NCI-H748 treated with DMSO at 0.1 percent for 48 hours (cell line): ENCODE measurements at regions not wholly inside any gene's neighbourhood (a gene's known extent, or its start where the extent isn't known, plus 50 kb on each side); places are given as distances from the start of the nearest gene placed in this dataset.
"Not testable (repeated sequence)": the region's sequence is repeated elsewhere in the genome, so short reads cannot be mapped to it uniquely, and the experiment has no call there.

Experiments
- DNase-seq: peaks from one replicate; lab custom pipeline; 2025; lab: John Stamatoyannopoulos, UW

DNA sequence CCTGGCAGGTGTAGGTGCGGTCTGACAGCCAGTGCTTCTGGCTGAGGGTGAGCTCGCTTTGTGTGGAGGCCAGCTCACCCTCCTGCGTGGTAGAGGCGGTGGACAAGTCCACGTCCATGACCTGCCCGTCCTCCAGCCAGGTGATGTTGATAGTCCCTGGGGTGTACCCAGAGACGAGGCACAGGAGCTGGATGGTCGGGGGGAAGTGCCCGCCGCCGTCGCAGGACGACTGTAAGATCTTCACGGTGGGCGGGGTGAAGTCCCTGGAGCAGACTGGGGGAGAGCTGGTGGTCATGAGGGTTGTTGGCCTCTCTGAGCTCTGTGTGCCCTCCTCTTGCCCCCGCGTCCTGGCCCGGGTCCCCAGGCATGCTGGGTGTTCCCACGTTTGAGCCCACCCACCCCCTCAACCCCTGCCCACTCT is 74.6 kb downstream of the TMEM121 start:
- no peak for DNase-seq

DNA sequence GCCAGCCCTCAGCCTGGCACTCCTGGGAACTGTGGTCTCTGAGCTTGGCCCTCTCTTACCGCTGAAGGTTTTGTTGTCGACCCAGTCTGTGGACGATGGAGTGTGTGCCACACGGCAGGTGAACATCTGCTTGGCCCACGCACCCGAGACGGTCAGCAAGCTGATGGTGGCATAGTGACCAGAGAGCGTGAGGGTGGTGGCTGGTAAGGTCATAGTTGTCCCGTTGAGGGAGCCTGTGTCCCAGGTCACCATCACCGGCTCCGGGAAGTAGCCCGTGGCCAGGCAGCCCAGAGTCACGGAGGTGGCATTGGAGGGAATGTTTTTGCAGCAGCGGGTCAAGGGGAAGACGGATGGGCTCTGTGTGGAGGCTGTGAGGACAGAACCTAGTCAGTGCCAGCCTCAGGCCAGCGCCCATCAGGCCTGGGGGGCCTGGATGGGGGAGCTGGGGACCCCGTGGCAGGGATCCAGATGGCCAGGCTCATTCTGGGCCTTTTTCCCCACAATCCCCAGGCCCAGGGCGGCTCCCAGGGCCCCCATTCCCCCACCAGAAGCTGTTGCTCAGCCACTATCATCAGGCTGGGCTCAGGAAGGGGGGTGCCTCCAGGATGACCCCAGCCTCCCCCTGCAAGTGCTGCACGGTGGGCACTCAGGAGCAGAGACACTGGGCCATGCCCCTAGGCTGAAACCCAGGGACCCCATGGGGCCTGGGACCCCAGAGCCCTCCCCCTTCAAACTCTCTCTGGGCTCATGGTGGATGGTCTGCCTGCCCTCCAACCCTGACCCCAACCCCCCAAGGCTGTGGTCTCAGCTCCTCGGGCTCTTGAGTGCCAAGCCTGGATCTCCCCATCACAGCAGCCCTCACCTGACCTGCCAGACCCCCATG is 75.2 kb downstream of the TMEM121 start:
- DNase-seq, result no peak

DNA sequence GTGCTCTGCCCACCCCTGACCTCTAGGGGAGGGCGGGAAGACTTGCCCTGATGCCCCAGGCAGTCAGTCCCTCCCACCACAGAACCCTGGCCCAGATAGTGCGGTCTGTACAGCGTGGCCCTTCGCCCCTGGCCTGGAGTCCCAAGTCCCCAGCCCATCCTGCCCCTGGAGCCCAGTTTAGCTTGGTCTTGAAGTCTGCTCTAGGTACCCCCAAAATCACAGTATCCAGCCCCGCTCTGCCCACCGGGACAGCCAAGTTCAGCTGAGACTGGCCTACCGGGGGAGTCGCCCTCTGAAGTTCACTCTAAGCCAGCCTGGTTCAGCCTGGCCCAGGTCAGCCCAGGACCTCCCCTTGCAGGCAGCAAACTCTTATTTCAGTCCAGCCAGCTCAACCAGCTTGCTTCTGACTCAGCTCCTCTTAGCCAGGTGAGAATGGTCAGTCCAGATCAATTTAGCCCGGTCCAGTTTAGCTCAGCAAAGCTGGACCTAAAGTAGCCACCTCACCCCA is 75.9 kb downstream of the TMEM121 start:
- no peak for DNase-seq

- DNase-seq, result no peak
Measured at GRCh38 chr14:105602799-105603793, 76.7 kb downstream of the TMEM121 start.

DNA sequence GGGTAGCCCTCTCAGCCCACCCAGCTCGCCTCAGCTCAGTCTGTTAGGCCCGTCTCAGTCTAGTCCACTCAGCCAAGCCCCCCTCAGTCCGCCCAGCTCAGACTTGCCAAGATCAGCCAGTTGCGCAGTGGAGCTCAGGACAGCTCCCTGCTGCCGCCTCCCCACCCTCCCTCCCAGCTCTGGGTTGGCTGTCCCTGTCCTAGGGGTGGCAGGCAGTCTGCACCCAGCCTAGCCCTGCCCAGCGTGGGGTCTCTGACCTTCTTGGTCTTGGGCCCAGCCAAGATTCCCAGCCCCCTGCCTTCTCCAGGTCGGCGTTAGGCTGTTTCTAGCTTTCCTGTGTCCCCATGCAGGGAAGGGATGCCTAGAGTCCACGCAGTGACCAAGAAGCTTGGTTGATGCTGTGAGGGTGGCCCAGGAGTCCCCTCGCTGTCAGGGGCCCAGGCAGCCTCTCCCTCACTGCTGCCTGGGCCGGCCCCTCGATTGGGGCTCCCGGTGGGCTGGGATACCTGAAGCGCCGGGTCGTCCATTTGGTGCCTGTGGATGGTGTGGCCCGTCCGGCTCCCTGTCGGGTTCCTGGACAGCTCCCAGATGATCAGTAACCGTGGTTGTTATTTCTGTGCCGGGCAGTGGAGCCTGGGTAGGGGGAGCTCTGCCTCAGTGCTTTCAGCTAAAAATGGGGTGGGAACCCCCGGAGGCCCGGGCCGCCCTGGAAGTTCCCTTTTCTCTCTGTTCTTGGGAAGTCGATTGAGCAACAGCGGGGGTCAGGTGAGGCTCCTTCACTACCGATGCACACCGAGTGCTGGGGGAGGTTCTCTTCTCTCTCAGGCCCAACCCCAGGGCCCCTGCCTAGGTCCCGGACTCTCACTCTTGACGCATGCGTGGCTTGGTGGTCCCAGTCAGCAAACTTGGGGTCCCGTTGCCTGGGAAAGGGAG is 78.4 kb downstream of the TMEM121 start:
- not testable (repeated sequence) for DNase-seq

GRCh38 chr14:105605464-105606304 is 79.3 kb downstream of the TMEM121 start:
- DNase-seq, result no peak

DNA sequence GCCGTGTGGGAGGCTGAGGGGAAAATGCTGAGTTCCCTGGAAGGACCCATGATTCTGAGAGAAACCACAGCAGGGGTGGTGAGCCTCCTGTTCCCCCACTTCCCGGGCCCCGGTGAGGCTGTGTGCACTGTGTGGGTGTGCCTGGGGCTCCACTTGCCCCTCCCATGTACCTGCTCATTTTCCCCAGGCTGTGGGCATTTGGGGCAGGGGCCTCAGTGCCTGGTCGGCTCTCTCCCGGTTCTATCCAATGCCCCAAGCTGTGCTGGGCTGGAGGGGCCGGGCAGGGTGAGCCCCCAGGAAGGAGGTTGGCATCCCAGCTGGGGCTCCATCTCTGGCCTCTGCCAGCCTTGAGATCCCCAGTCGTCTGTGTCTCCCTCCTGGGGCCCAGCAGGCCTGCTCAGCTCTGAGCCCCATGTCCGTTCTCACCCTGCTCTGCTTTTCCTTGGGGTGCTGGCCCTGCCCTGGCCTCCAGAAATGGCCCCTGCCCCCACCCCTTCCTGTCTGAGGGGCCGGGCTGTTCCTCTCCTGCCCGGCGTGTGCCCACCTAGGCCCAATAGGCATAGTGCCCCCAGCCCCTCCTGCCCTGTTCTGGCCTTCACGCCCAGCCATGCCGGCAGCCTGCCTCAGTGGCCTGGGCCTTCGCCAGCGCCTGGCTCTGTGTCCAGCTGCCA is 80.1 kb downstream of the TMEM121 start:
- not testable (repeated sequence) for DNase-seq

- DNase-seq, result not testable (repeated sequence)
Measured at GRCh38 chr14:105607025-105607424, 80.6 kb downstream of the TMEM121 start.

GRCh38 chr14:105614987-105615386 is 88.6 kb downstream of the TMEM121 start:
- not testable (repeated sequence) for DNase-seq

GRCh38 chr14:105615986-105616801 is 89.8 kb downstream of the TMEM121 start:
- DNase-seq, result not testable (repeated sequence)

- no peak for DNase-seq
Measured at GRCh38 chr14:105616802-105617192, 90.4 kb downstream of the TMEM121 start.

DNA sequence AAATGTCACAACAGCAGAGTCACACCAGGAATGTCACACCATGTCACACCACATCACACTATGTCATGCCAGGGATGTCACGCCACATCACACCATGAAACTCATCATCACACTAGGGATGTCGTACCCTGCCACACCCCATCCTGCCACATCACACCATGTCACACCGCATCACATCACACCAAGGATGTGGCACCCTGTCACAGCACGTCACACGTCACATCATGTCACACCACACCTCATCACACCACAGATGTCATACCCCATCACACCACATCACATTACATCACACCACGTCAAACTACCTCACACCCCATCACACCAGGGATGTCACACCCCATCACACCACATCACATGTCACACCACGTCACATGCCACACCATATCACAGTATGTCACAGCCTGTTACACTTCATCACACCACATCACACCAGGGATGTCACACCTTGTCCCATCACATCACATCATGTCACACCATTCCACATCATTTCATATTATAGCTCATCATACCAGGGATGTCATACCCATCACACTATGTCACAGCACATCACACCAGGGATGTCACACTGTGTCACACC is 90.9 kb downstream of the TMEM121 start:
- no peak for DNase-seq

DNA sequence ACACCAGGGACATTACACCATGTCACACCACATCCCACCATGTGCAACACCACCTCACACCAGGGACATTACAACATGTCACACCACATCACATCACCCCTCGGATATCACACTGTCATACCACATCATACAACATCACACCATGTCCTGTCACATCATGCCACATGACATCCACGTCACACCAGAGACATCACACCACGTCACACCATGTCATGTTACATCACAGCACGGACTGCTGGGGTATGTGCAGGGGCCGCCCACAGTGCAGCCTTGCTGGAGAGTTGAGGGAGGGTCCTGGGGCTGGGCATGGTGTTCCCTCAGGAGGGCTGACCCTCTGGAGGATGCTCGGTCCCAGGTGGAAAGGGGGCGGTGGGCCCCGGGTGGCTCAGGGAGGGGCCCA is 91.4 kb downstream of the TMEM121 start:
- not testable (repeated sequence) for DNase-seq

GRCh38 chr14:105619324-105619723 is 92.9 kb downstream of the TMEM121 start:
- not testable (repeated sequence) for DNase-seq

GRCh38 chr14:105620178-105620864 is 93.9 kb downstream of the TMEM121 start:
- DNase-seq, result not testable (repeated sequence)

GRCh38 chr14:105620865-105621471 is 94.6 kb downstream of the TMEM121 start:
- not testable (repeated sequence) for DNase-seq
